ENCODE measurements at regions not wholly inside any gene's neighbourhood (a gene's known extent, or its start where the extent isn't known, plus 50 kb on each side); places are given as distances from the start of the nearest gene placed in this dataset.

GRCh38 chr1:238399558-238399957 is 508.8 kb upstream of the ZP4 start:
- TF ChIP-seq, protein P1, sequence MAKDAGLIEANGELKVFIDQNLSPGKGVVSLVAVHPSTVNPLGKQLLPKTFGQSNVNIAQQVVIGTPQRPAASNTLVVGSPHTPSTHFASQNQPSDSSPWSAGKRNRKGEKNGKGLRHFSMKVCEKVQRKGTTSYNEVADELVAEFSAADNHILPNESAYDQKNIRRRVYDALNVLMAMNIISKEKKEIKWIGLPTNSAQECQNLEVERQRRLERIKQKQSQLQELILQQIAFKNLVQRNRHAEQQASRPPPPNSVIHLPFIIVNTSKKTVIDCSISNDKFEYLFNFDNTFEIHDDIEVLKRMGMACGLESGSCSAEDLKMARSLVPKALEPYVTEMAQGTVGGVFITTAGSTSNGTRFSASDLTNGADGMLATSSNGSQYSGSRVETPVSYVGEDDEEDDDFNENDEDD (CRISPR knock-in tag; IDR thresholded peaks at IDR 0.05; ENCODE audit: borderline replicate concordance), result no peak
- no peak for TF ChIP-seq CCAR2 (optimal IDR thresholded peaks at IDR 0.05; ENCODE audit: low read depth, low read length)
- no peak for TF ChIP-seq ZBTB2 (CRISPR knock-in tag; IDR thresholded peaks at IDR 0.05; ENCODE audit: low read depth)
- no peak for TF ChIP-seq HNRNPLL (IDR thresholded peaks at IDR 0.05; ENCODE audit: low read depth, low read length, poor library complexity, severe bottlenecking)
- TF ChIP-seq ZNF460 (CRISPR knock-in tag; IDR thresholded peaks at IDR 0.05; ENCODE audit: borderline replicate concordance), result no peak
- TF ChIP-seq, protein P2, sequence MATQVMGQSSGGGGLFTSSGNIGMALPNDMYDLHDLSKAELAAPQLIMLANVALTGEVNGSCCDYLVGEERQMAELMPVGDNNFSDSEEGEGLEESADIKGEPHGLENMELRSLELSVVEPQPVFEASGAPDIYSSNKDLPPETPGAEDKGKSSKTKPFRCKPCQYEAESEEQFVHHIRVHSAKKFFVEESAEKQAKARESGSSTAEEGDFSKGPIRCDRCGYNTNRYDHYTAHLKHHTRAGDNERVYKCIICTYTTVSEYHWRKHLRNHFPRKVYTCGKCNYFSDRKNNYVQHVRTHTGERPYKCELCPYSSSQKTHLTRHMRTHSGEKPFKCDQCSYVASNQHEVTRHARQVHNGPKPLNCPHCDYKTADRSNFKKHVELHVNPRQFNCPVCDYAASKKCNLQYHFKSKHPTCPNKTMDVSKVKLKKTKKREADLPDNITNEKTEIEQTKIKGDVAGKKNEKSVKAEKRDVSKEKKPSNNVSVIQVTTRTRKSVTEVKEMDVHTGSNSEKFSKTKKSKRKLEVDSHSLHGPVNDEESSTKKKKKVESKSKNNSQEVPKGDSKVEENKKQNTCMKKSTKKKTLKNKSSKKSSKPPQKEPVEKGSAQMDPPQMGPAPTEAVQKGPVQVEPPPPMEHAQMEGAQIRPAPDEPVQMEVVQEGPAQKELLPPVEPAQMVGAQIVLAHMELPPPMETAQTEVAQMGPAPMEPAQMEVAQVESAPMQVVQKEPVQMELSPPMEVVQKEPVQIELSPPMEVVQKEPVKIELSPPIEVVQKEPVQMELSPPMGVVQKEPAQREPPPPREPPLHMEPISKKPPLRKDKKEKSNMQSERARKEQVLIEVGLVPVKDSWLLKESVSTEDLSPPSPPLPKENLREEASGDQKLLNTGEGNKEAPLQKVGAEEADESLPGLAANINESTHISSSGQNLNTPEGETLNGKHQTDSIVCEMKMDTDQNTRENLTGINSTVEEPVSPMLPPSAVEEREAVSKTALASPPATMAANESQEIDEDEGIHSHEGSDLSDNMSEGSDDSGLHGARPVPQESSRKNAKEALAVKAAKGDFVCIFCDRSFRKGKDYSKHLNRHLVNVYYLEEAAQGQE (IDR thresholded peaks at IDR 0.05; ENCODE audit: borderline replicate concordance in 1 of 2, low read depth in 1 of 2, low read length in 2 of 2), result no peak
- no peak for TF ChIP-seq ZNF362 (CRISPR knock-in tag; IDR thresholded peaks at IDR 0.05; ENCODE audit: borderline replicate concordance)
- no peak for TF ChIP-seq CTCF (CRISPR knock-in tag; IDR thresholded peaks at IDR 0.05)
- no peak for TF ChIP-seq ZNF30 (CRISPR knock-in tag; IDR thresholded peaks at IDR 0.05)
- TF ChIP-seq CHD2 (IDR thresholded peaks at IDR 0.05; ENCODE audit: low read depth, low read length), result no peak
